Breast epithelium (tissue), 4 donors: ENCODE measurements at regions not wholly inside any gene's neighbourhood (a gene's known extent, or its start where the extent isn't known, plus 50 kb on each side); places are given as distances from the start of the nearest gene placed in this dataset.

Experiments
- DNase-seq, 2 donors: peaks; one replicate each; pipeline ENCODE4 v3.0.0-alpha.2; 2019; ENCODE audit warnings: low spot score in 2 of 2
- H3K27ac ChIP-seq, 2 donors: fragments of 200-600 bp; sonication (generic) in 1 of 2; one replicate each; pipeline ENCODE4 v1.5.1; 2016 to 2019; ENCODE audit warnings: mild to moderate bottlenecking in 1 of 2
- H3K27me3 ChIP-seq, 2 donors: fragments of 200-600 bp; sonication (generic) in 1 of 2; one replicate each; pipeline versions ENCODE4 v1.5.1 to v1.6.0; 2017 to 2019; ENCODE audit warnings: control low read depth in 1 of 2, mild to moderate bottlenecking in 1 of 2
- H3K36me3 ChIP-seq: fragments of 200-600 bp; one replicate; pipeline ENCODE4 v1.5.1; 2019
- H3K4me1 ChIP-seq, 2 donors: fragments of 200-600 bp; sonication (generic); one replicate each; pipeline ENCODE4 v1.5.1; 2016 to 2019; ENCODE audit warnings: control low read depth in 1 of 2
- H3K4me3 ChIP-seq, 3 donors: fragments of 200-600 bp; sonication (generic); 1 replicate in 2 of 3; 2 replicates in 1 of 3; pipeline ENCODE4 v1.5.1; 2016 to 2019; ENCODE audit warnings: mild to moderate bottlenecking in 3 of 3, moderate library complexity in 2 of 3
- H3K9me3 ChIP-seq, 2 donors: fragments of 200-600 bp; sonication (generic) in 1 of 2; one replicate each; pipeline ENCODE4 v1.5.1; 2016 to 2019; ENCODE audit warnings: control low read depth in 1 of 2
- CTCF ChIP-seq, 3 donors: fragments of 450-650 bp; IDR thresholded peaks; one replicate each; pipeline ENCODE4 v1.5.1; 2016 to 2017; ENCODE audit warnings: antibody characterized with exemption in 3 of 3, mild to moderate bottlenecking in 3 of 3, moderate library complexity in 3 of 3
- POLR2A ChIP-seq: fragments of 450-650 bp; IDR thresholded peaks from one replicate; pipeline ENCODE4 v1.6.1; 2016; ENCODE audit warnings: antibody characterized with exemption, mild to moderate bottlenecking, moderate library complexity
- POLR2AphosphoS5 ChIP-seq, 3 donors: sonication (generic); formaldehyde crosslinking; IDR thresholded peaks; one replicate each; pipeline ENCODE4 v1.6.1; 2017; ENCODE audit warnings: antibody characterized with exemption in 3 of 3
- intact Hi-C: fragments of 100-400 bp; cut with DNase I; formaldehyde crosslinking; loops from one replicate; pipeline ENCODE4 v1.15.1; 2023; ENCODE audit warnings: low total_unique reads

- Histone ChIP-seq H3K4me1 (no peaks in the 10 kb centered on the region), H3K9me3 (no peaks in the 10 kb centered on the region), H3K36me3 (no peaks in the 10 kb centered on the region), H3K4me3 (no peak overlapping the region), H3K27me3 (no peaks in the 10 kb centered on the region), H3K27ac (no peak overlapping the region)
- intact Hi-C loops: no loop called here
- no peak for TF ChIP-seq POLR2A
- no peak for TF ChIP-seq CTCF (IDR thresholded peaks at IDR 0.05)
- TF ChIP-seq POLR2AphosphoS5 (IDR thresholded peaks at IDR 0.05): no peak
- no peak for DNase-seq
Observed at GRCh38 chr10:105494303-105494702, 853.2 kb downstream of the SORCS3 start.

- TF ChIP-seq POLR2A (no peak), CTCF (IDR thresholded peaks at IDR 0.05) (no peak), POLR2AphosphoS5 (IDR thresholded peaks at IDR 0.05) (no peak)
- no peaks in the 10 kb centered on the region for H3K9me3 ChIP-seq
- intact Hi-C loops: no loop called here
- H3K4me1 ChIP-seq: no peaks in the 10 kb centered on the region
- H3K27ac ChIP-seq: no peak overlapping the region
- DNase-seq: no peak
- H3K36me3 ChIP-seq: no peaks in the 10 kb centered on the region
- H3K27me3 ChIP-seq: no peaks in the 10 kb centered on the region
- no peak overlapping the region for H3K4me3 ChIP-seq
Observed at GRCh38 chr10:105473170-105473569, 832.1 kb downstream of the SORCS3 start.

- Histone ChIP-seq H3K4me3 (no peak overlapping the region), H3K27me3 (no peaks in the 10 kb centered on the region), H3K36me3 (no peaks in the 10 kb centered on the region), H3K9me3 (no peaks in the 10 kb centered on the region), H3K4me1 (no peaks in the 10 kb centered on the region), H3K27ac (no peak overlapping the region)
- TF ChIP-seq CTCF (IDR thresholded peaks at IDR 0.05): no peak
- no peak for TF ChIP-seq POLR2AphosphoS5 (IDR thresholded peaks at IDR 0.05)
- no peak for TF ChIP-seq POLR2A
- intact Hi-C loops: no loop called here
- no peak for DNase-seq
Observed at GRCh38 chr10:105468759-105469158, 827.7 kb downstream of the SORCS3 start.

GRCh38 chr10:105466521-105466920 is 825.4 kb downstream of the SORCS3 start:
- Histone ChIP-seq H3K36me3 (no peaks in the 10 kb centered on the region), H3K27me3 (no peaks in the 10 kb centered on the region), H3K27ac (no peak overlapping the region), H3K9me3 (no peaks in the 10 kb centered on the region), H3K4me3 (no peak overlapping the region), H3K4me1 (no peaks in the 10 kb centered on the region)
- intact Hi-C loops: no loop called here
- no peak for TF ChIP-seq CTCF (IDR thresholded peaks at IDR 0.05)
- TF ChIP-seq POLR2A: no peak
- no peak for TF ChIP-seq POLR2AphosphoS5 (IDR thresholded peaks at IDR 0.05)
- DNase-seq: no peak

GRCh38 chr10:105434970-105435369 is 793.9 kb downstream of the SORCS3 start:
- no peaks in the 10 kb centered on the region for H3K4me1 ChIP-seq
- H3K36me3 ChIP-seq: no peaks in the 10 kb centered on the region
- H3K27ac ChIP-seq: no peak overlapping the region
- no peak overlapping the region for H3K4me3 ChIP-seq
- H3K27me3 ChIP-seq: no peaks in the 10 kb centered on the region
- TF ChIP-seq POLR2A (no peak), CTCF (IDR thresholded peaks at IDR 0.05) (no peak), POLR2AphosphoS5 (IDR thresholded peaks at IDR 0.05) (no peak)
- intact Hi-C loops: no loop called here
- H3K9me3 ChIP-seq: no peaks in the 10 kb centered on the region
- DNase-seq: no peak
